ENCODE measurements at regions not wholly inside any gene's neighbourhood (a gene's known extent, or its start where the extent isn't known, plus 50 kb on each side); places are given as distances from the start of the nearest gene placed in this dataset.
A peak's percentile ranks its signal among the peaks of the same experiment; 100 is the strongest.

DNA sequence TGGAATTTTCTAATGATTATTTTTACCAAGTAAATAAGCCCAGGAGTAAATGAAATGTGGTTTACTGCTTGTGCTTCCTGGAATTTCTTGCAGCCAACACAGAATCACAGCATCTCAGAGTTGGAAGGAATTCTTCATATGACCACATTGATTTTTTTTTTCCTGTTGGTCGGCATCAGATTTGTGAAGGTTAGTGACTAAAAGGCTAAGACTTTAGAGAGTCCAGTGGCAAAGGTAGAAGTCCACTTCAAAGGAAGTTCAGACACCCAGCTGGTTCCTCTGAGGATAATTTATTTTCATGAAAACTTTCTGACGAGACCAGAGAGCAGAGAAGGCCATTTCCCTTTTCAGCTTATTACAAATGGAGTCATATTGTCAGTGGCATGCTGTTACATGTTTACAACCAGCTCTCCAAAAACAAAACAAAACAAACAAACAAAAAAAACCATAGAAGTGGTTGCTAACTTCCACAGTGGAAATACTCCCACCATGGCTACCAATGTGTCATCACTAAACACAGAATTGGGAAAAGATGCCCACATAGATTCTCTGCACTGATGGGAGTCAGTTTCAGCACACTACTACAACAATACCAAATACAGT is 77.2 kb upstream of the CDC42BPA start (continued):
- TF ChIP-seq, protein P1, sequence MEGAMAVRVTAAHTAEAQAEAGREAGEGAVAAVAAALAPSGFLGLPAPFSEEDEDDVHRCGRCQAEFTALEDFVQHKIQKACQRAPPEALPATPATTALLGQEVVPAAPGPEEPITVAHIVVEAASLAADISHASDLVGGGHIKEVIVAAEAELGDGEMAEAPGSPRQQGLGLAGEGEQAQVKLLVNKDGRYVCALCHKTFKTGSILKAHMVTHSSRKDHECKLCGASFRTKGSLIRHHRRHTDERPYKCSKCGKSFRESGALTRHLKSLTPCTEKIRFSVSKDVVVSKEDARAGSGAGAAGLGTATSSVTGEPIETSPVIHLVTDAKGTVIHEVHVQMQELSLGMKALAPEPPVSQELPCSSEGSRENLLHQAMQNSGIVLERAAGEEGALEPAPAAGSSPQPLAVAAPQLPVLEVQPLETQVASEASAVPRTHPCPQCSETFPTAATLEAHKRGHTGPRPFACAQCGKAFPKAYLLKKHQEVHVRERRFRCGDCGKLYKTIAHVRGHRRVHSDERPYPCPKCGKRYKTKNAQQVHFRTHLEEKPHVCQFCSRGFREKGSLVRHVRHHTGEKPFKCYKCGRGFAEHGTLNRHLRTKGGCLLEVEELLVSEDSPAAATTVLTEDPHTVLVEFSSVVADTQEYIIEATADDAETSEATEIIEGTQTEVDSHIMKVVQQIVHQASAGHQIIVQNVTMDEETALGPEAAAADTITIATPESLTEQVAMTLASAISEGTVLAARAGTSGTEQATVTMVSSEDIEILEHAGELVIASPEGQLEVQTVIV (CRISPR knock-in tag; IDR thresholded peaks at IDR 0.05; ENCODE audit: borderline replicate concordance) = no peak
- TF ChIP-seq NR2C1 (IDR thresholded peaks at IDR 0.05) = no peak
- peak; percentile 32; the same call in 1 of the 2 replicates for TF ChIP-seq NR2C1 (tag; IDR thresholded peaks at IDR 0.05)
- TF ChIP-seq, protein P2, sequence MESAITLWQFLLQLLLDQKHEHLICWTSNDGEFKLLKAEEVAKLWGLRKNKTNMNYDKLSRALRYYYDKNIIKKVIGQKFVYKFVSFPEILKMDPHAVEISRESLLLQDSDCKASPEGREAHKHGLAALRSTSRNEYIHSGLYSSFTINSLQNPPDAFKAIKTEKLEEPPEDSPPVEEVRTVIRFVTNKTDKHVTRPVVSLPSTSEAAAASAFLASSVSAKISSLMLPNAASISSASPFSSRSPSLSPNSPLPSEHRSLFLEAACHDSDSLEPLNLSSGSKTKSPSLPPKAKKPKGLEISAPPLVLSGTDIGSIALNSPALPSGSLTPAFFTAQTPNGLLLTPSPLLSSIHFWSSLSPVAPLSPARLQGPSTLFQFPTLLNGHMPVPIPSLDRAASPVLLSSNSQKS (CRISPR knock-in tag; IDR thresholded peaks at IDR 0.05) = no peak
- no peak for TF ChIP-seq ZBTB1 (CRISPR knock-in tag; IDR thresholded peaks at IDR 0.05; ENCODE audit: borderline replicate concordance, low read depth)
- TF ChIP-seq, protein P3, sequence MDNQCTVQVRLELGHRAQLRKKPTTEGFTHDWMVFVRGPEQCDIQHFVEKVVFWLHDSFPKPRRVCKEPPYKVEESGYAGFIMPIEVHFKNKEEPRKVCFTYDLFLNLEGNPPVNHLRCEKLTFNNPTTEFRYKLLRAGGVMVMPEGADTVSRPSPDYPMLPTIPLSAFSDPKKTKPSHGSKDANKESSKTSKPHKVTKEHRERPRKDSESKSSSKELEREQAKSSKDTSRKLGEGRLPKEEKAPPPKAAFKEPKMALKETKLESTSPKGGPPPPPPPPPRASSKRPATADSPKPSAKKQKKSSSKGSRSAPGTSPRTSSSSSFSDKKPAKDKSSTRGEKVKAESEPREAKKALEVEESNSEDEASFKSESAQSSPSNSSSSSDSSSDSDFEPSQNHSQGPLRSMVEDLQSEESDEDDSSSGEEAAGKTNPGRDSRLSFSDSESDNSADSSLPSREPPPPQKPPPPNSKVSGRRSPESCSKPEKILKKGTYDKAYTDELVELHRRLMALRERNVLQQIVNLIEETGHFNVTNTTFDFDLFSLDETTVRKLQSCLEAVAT (IDR thresholded peaks at IDR 0.05) = no peak
- TF ChIP-seq, protein P4, sequence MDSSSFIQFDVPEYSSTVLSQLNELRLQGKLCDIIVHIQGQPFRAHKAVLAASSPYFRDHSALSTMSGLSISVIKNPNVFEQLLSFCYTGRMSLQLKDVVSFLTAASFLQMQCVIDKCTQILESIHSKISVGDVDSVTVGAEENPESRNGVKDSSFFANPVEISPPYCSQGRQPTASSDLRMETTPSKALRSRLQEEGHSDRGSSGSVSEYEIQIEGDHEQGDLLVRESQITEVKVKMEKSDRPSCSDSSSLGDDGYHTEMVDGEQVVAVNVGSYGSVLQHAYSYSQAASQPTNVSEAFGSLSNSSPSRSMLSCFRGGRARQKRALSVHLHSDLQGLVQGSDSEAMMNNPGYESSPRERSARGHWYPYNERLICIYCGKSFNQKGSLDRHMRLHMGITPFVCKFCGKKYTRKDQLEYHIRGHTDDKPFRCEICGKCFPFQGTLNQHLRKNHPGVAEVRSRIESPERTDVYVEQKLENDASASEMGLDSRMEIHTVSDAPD (CRISPR knock-in tag; IDR thresholded peaks at IDR 0.05) = no peak
- TF ChIP-seq, protein P5, sequence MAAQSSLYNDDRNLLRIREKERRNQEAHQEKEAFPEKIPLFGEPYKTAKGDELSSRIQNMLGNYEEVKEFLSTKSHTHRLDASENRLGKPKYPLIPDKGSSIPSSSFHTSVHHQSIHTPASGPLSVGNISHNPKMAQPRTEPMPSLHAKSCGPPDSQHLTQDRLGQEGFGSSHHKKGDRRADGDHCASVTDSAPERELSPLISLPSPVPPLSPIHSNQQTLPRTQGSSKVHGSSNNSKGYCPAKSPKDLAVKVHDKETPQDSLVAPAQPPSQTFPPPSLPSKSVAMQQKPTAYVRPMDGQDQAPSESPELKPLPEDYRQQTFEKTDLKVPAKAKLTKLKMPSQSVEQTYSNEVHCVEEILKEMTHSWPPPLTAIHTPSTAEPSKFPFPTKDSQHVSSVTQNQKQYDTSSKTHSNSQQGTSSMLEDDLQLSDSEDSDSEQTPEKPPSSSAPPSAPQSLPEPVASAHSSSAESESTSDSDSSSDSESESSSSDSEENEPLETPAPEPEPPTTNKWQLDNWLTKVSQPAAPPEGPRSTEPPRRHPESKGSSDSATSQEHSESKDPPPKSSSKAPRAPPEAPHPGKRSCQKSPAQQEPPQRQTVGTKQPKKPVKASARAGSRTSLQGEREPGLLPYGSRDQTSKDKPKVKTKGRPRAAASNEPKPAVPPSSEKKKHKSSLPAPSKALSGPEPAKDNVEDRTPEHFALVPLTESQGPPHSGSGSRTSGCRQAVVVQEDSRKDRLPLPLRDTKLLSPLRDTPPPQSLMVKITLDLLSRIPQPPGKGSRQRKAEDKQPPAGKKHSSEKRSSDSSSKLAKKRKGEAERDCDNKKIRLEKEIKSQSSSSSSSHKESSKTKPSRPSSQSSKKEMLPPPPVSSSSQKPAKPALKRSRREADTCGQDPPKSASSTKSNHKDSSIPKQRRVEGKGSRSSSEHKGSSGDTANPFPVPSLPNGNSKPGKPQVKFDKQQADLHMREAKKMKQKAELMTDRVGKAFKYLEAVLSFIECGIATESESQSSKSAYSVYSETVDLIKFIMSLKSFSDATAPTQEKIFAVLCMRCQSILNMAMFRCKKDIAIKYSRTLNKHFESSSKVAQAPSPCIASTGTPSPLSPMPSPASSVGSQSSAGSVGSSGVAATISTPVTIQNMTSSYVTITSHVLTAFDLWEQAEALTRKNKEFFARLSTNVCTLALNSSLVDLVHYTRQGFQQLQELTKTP (IDR thresholded peaks at IDR 0.05; ENCODE audit: low read depth in 1 of 2, partially characterized antibody in 2 of 2) = no peak
- no peak for TF ChIP-seq KDM4B (IDR thresholded peaks at IDR 0.05; ENCODE audit: borderline replicate concordance in 2 of 2, low read depth in 1 of 2)
- TF ChIP-seq MEF2D (tag; conservative IDR thresholded peaks at IDR 0.05; ENCODE audit: low read depth) = no peak
- no peak for TF ChIP-seq ZFPM2 (CRISPR knock-in tag; IDR thresholded peaks at IDR 0.05)
- TF ChIP-seq TEAD4 (IDR thresholded peaks at IDR 0.05; ENCODE audit: low read length) = 0 out of 2 replicates have a peak, but pooled peaks have one; percentile 18
- no peak for TF ChIP-seq TEAD4 (CRISPR knock-in tag; IDR thresholded peaks at IDR 0.05; ENCODE audit: borderline replicate concordance)
- TF ChIP-seq MIER1 (IDR thresholded peaks at IDR 0.05; ENCODE audit: low read depth) = no peak
- no peak for TF ChIP-seq EGR1 (conservative IDR thresholded peaks at IDR 0.05)
